ENCODE measurements at regions not wholly inside any gene's neighbourhood (a gene's known extent, or its start where the extent isn't known, plus 50 kb on each side); places are given as distances from the start of the nearest gene placed in this dataset.

- TF ChIP-seq CTCF (IDR thresholded peaks at IDR 0.05) (no peak), MAX (IDR thresholded peaks at IDR 0.05) (no peak), RNF2 (IDR thresholded peaks at IDR 0.05; ENCODE audit: borderline replicate concordance, low read depth) (no peak), RFX5 (IDR thresholded peaks at IDR 0.05) (no peak), POLR2A (IDR thresholded peaks at IDR 0.05; ENCODE audit: low read length) (no peak), REST (IDR thresholded peaks at IDR 0.05) (no peak), SMC3 (IDR thresholded peaks at IDR 0.05) (no peak), ESRRA (IDR thresholded peaks at IDR 0.05; ENCODE audit: borderline replicate concordance, low read length) (no peak), MYC (IDR thresholded peaks at IDR 0.05; ENCODE audit: borderline replicate concordance, low read length) (no peak), MAZ (IDR thresholded peaks at IDR 0.05; ENCODE audit: borderline replicate concordance, low read depth, low read length) (no peak), CHD2 (IDR thresholded peaks at IDR 0.05; ENCODE audit: low read length, partially characterized antibody) (no peak), HOXB5 (CRISPR knock-in tag; IDR thresholded peaks at IDR 0.05) (no peak)
Measured at GRCh38 chr16:86879268-86879667, 300.9 kb downstream of the FOXL1 start.

Measured in A549 (cell line).